K562 (cell line): ENCODE measurements at regions not wholly inside any gene's neighbourhood (a gene's known extent, or its start where the extent isn't known, plus 50 kb on each side); places are given as distances from the start of the nearest gene placed in this dataset.

ENCODE experiments used
- BRCA1 ChIP-seq, 2 experiments: fragments of 450-650 bp in 1 of 2; sonication (generic) in 1 of 2; formaldehyde crosslinking in 1 of 2; IDR thresholded peaks; 2 replicates each; pipeline versions ENCODE4 v1.5.0 to v1.6.1; 2017 to 2020; ENCODE audit warnings: mild to moderate bottlenecking in 1 of 2, missing genetic modification reagents in 1 of 2
- CREB1 ChIP-seq, 2 experiments: sonication (generic) in 1 of 2; formaldehyde crosslinking in 1 of 2; IDR thresholded peaks; 2 replicates each; pipeline versions ENCODE4 v1.6.1 to v1.8.0; 2012 to 2022; ENCODE audit warnings: inconsistent platforms in 1 of 2, mild to moderate bottlenecking in 1 of 2, missing genetic modification reagents in 1 of 2, moderate library complexity in 1 of 2
- EGR1 ChIP-seq: fragments of 450-650 bp; conservative IDR thresholded peaks from 2 replicates; pipeline ENCODE4 v1.6.1; 2017; ENCODE audit warnings: mild to moderate bottlenecking
- IRF2 ChIP-seq: sonication (generic); formaldehyde crosslinking; IDR thresholded peaks from 2 replicates; pipeline ENCODE4 v1.8.1; 2022; ENCODE audit warnings: mild to moderate bottlenecking, missing genetic modification reagents
- JUN ChIP-seq, 2 experiments: sonication (generic) in 1 of 2; formaldehyde crosslinking in 1 of 2; IDR thresholded peaks; 2 replicates each; pipeline versions ENCODE4 v1.6.1 to v1.8.0; 2012 to 2022; ENCODE audit warnings: borderline replicate concordance in 2 of 2, mild to moderate bottlenecking in 2 of 2, improper control_type of control experiment in 1 of 2, low read depth in 1 of 2, low read length in 1 of 2, missing genetic modification reagents in 1 of 2
- KDM1A ChIP-seq, 2 experiments: fragments of 450-650 bp; IDR thresholded peaks; 2 replicates each; pipeline ENCODE4 v1.6.1; 2016; ENCODE audit warnings: mild to moderate bottlenecking in 2 of 2
- MEIS2 ChIP-seq: fragments of 450-650 bp; IDR thresholded peaks from 2 replicates; pipeline ENCODE4 v1.6.1; 2014; ENCODE audit warnings: mild to moderate bottlenecking; ENCODE audit not compliant: partially characterized antibody
- PHB2 ChIP-seq: fragments of 450-650 bp; IDR thresholded peaks from 2 replicates; pipeline ENCODE4 v1.6.1; 2017; ENCODE audit warnings: low read depth
- SMARCB1 ChIP-seq: IDR thresholded peaks from 2 replicates; pipeline ENCODE4 v1.6.1; 2011; ENCODE audit warnings: improper control_type of control experiment, low read depth; ENCODE audit not compliant: insufficient read length
- TAF1 ChIP-seq: IDR thresholded peaks from 2 replicates; pipeline ENCODE4 v1.6.1; 2011; ENCODE audit warnings: mild to moderate bottlenecking, low read length, moderate library complexity; ENCODE audit not compliant: insufficient read depth, control insufficient read depth, severe bottlenecking; ENCODE audit errors: extremely low read depth
- TAF9B ChIP-seq: fragments of 450-650 bp; IDR thresholded peaks from 2 replicates; pipeline ENCODE4 v1.6.1; 2018; ENCODE audit warnings: mild to moderate bottlenecking; ENCODE audit not compliant: partially characterized antibody
- ZNF75A ChIP-seq: fragments of 450-650 bp; formaldehyde crosslinking; IDR thresholded peaks from 2 replicates; pipeline ENCODE4 v1.4.0; 2020; ENCODE audit warnings: mild to moderate bottlenecking
- TF ChIP-seq, protein P1 (sequence below): fragments of 250-450 bp; sonication (Bioruptor Pico); IDR thresholded peaks from 2 replicates; pipeline ENCODE4 v1.5.0; 2021; ENCODE audit warnings: mild to moderate bottlenecking, borderline replicate concordance
- TF ChIP-seq, protein P2 (sequence below): fragments of 450-650 bp; formaldehyde crosslinking; IDR thresholded peaks from 2 replicates; pipeline ENCODE4 v1.4.0; 2022; ENCODE audit warnings: missing genetic modification characterization
- TF ChIP-seq, protein P3 (sequence below): sonication (generic); formaldehyde crosslinking; IDR thresholded peaks from 2 replicates; pipeline ENCODE4 v1.8.1; 2023; ENCODE audit warnings: missing genetic modification reagents, mild to moderate bottlenecking, borderline replicate concordance

DNA sequence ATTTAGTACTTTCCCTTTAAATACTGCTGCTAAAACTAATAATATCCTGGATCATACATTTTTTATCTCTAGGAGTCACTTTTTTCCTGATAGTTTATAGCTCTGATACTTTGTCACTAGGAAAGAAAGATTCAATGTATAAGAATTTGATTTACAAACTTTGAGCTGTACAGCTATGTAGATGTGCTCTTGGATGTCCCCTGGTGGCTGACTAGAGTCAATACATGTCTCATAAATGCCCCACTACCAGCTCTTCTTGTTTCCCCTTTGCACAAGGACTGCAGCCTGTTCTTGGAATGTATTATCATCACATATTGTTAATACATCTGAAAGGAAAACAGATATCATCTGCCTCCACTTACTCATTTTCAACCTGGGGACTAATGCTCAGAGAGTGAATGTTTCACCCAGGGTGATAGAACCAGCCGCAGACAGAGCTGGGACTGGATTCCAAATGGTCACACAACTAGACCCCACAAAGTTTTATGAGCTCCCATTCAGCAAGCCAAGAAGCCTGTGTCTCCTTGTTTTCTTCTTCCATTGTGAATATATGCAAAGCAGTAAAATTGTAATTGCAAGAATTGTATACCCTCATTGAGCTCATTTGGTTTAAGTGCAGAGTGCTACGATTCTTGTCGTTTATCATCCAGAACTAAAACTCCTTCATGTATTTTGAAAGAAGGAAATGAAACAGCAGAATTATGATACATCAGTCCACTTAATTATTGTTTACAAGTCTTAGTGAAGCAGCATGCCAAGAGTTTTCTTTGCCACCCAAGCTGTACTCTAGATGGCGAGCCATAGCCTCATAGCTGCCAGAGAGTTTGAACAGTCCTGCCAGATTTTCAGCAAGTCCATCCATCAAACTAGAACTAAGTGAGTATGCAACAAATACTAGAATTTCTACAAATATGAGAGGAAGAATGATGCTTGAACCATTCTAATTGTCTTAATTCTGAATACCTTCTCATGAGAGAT is 261.6 kb upstream of the LMCD1 start (continued):
- TF ChIP-seq KDM1A (IDR thresholded peaks at IDR 0.05) (no peak), JUN (IDR thresholded peaks at IDR 0.05; ENCODE audit: borderline replicate concordance, low read depth, low read length) (no peak), JUN (CRISPR knock-in tag; IDR thresholded peaks at IDR 0.05; ENCODE audit: borderline replicate concordance) (no peak), EGR1 (no peak), SMARCB1 (no peak), MEIS2 (no peak), PHB2 (no peak), ZNF75A (no peak), TAF9B (no peak), IRF2 (CRISPR knock-in tag) (no peak), CREB1 (IDR thresholded peaks at IDR 0.05) (no peak), CREB1 (CRISPR knock-in tag; IDR thresholded peaks at IDR 0.05) (no peak), TAF1 (no peak), BRCA1 (IDR thresholded peaks at IDR 0.05) (no peak), BRCA1 (CRISPR knock-in tag; IDR thresholded peaks at IDR 0.05) (no peak)
- TF ChIP-seq, protein P1, sequence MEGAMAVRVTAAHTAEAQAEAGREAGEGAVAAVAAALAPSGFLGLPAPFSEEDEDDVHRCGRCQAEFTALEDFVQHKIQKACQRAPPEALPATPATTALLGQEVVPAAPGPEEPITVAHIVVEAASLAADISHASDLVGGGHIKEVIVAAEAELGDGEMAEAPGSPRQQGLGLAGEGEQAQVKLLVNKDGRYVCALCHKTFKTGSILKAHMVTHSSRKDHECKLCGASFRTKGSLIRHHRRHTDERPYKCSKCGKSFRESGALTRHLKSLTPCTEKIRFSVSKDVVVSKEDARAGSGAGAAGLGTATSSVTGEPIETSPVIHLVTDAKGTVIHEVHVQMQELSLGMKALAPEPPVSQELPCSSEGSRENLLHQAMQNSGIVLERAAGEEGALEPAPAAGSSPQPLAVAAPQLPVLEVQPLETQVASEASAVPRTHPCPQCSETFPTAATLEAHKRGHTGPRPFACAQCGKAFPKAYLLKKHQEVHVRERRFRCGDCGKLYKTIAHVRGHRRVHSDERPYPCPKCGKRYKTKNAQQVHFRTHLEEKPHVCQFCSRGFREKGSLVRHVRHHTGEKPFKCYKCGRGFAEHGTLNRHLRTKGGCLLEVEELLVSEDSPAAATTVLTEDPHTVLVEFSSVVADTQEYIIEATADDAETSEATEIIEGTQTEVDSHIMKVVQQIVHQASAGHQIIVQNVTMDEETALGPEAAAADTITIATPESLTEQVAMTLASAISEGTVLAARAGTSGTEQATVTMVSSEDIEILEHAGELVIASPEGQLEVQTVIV (CRISPR knock-in tag), result no peak
- TF ChIP-seq, protein P2, sequence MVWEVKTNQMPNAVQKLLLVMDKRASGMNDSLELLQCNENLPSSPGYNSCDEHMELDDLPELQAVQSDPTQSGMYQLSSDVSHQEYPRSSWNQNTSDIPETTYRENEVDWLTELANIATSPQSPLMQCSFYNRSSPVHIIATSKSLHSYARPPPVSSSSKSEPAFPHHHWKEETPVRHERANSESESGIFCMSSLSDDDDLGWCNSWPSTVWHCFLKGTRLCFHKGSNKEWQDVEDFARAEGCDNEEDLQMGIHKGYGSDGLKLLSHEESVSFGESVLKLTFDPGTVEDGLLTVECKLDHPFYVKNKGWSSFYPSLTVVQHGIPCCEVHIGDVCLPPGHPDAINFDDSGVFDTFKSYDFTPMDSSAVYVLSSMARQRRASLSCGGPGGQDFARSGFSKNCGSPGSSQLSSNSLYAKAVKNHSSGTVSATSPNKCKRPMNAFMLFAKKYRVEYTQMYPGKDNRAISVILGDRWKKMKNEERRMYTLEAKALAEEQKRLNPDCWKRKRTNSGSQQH (CRISPR knock-in tag), result no peak
- TF ChIP-seq, protein P3, sequence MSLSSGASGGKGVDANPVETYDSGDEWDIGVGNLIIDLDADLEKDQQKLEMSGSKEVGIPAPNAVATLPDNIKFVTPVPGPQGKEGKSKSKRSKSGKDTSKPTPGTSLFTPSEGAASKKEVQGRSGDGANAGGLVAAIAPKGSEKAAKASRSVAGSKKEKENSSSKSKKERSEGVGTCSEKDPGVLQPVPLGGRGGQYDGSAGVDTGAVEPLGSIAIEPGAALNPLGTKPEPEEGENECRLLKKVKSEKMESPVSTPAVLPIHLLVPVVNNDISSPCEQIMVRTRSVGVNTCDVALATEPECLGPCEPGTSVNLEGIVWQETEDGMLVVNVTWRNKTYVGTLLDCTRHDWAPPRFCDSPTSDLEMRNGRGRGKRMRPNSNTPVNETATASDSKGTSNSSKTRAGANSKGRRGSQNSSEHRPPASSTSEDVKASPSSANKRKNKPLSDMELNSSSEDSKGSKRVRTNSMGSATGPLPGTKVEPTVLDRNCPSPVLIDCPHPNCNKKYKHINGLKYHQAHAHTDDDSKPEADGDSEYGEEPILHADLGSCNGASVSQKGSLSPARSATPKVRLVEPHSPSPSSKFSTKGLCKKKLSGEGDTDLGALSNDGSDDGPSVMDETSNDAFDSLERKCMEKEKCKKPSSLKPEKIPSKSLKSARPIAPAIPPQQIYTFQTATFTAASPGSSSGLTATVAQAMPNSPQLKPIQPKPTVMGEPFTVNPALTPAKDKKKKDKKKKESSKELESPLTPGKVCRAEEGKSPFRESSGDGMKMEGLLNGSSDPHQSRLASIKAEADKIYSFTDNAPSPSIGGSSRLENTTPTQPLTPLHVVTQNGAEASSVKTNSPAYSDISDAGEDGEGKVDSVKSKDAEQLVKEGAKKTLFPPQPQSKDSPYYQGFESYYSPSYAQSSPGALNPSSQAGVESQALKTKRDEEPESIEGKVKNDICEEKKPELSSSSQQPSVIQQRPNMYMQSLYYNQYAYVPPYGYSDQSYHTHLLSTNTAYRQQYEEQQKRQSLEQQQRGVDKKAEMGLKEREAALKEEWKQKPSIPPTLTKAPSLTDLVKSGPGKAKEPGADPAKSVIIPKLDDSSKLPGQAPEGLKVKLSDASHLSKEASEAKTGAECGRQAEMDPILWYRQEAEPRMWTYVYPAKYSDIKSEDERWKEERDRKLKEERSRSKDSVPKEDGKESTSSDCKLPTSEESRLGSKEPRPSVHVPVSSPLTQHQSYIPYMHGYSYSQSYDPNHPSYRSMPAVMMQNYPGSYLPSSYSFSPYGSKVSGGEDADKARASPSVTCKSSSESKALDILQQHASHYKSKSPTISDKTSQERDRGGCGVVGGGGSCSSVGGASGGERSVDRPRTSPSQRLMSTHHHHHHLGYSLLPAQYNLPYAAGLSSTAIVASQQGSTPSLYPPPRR (CRISPR knock-in tag), result no peak
